ENCODE measurements at regions not wholly inside any gene's neighbourhood (a gene's known extent, or its start where the extent isn't known, plus 50 kb on each side); places are given as distances from the start of the nearest gene placed in this dataset.
"Not testable (repeated sequence)": the region's sequence is repeated elsewhere in the genome, so short reads cannot be mapped to it uniquely, and the experiment has no call there.

DNA sequence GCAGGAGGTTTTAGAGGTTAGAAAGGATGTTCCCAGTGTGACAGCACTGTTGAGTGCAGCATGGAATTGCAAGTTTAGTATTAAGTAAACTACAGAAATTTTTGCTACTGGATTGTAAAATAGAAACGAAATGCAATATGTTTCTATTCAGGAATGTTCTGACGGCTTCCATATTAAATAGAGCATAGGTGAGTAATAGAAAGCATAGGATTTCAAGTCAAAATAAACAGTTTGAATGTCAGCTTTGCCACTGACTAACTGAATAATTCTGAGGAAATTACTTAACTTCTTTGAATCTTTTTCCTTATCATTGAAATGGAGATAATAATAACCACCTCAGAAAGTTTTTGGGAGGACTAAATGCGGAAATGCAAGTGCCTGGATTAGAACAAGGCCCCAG, 331.9 kb upstream of the GK2 start:
- no peak for DNase-seq (ENCODE audit: low spot score in 2 of 2)
- intact Hi-C loops (cut with DNase I; ENCODE audit: low total_unique reads) = no loop called here
- WGBS, 2 donors = 78 to 80% methylated on average over 3 of the region's 3 CpGs
- no peak overlapping the region for H3K4me3 ChIP-seq (ENCODE audit: low read depth, poor library complexity, severe bottlenecking)
- no peak for TF ChIP-seq POLR2A (IDR thresholded peaks at IDR 0.05)
- TF ChIP-seq CTCF (IDR thresholded peaks at IDR 0.05) = no peak

DNA sequence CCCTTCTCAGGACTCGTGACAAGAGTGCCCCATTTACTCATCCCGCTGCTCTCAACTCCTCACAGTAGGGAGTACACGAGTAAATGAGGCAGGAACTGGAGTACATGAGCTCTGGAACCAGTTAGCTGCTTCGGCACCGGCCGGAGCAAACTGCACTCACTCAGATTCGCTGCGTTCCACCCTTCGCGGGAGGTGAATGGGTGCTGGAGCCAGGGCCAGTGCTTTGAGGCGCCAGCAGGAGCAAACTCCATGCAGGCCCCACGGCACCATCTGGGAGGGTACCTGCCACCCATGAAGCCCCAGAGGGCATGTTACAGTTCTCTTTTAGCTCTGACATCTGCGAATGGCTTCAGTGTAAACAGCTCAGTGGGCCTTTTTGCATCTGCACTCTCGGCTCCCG, 315.5 kb upstream of the GK2 start:
- 80 to 83% methylated on average over 15 of the region's 15 CpGs for WGBS, 2 donors
- H3K4me3 ChIP-seq (ENCODE audit: low read depth, poor library complexity, severe bottlenecking) = no peak overlapping the region
- no peak for DNase-seq (ENCODE audit: low spot score in 2 of 2)
- TF ChIP-seq CTCF (IDR thresholded peaks at IDR 0.05) (no peak), POLR2A (IDR thresholded peaks at IDR 0.05) (no peak)
- intact Hi-C loops (cut with DNase I; ENCODE audit: low total_unique reads) = no loop called here

- no peak overlapping the region for H3K4me3 ChIP-seq (ENCODE audit: low read depth, poor library complexity, severe bottlenecking)
- intact Hi-C loops (cut with DNase I; ENCODE audit: low total_unique reads) = no loop called here
- no peak for DNase-seq (ENCODE audit: low spot score in 2 of 2)
- TF ChIP-seq POLR2A (IDR thresholded peaks at IDR 0.05) (no peak), CTCF (IDR thresholded peaks at IDR 0.05) (no peak)
Observed at GRCh38 chr4:79700356-79700755, 292.3 kb upstream of the GK2 start.

GRCh38 chr4:79697444-79697843, 289.4 kb upstream of the GK2 start:
- WGBS, 2 donors = 88 to 93% methylated on average over 4 of the region's 4 CpGs
- TF ChIP-seq CTCF (IDR thresholded peaks at IDR 0.05) (no peak), POLR2A (IDR thresholded peaks at IDR 0.05) (no peak)
- intact Hi-C loops (cut with DNase I; ENCODE audit: low total_unique reads) = no loop called here

GRCh38 chr4:79696534-79696933, 288.5 kb upstream of the GK2 start:
- DNase-seq (ENCODE audit: low spot score in 2 of 2); H3K4me3 ChIP-seq (ENCODE audit: low read depth, poor library complexity, severe bottlenecking); intact Hi-C loops (cut with DNase I; ENCODE audit: low total_unique reads): not testable (repeated sequence)
- whole genome bisulfite sequencing, 2 donors = 82 to 96% methylated on average over 3 of the region's 3 CpGs

More at GRCh38 chr4:79697444-79697843, 289.4 kb upstream of the GK2 start:
- no peak overlapping the region for H3K4me3 ChIP-seq (ENCODE audit: low read depth, poor library complexity, severe bottlenecking)
- DNase-seq (ENCODE audit: low spot score in 2 of 2) = no peak

- H3K4me3 ChIP-seq (ENCODE audit: low read depth, poor library complexity, severe bottlenecking) = no peak overlapping the region
- WGBS, 2 donors = 79% methylated on average over 3 of the region's 3 CpGs
- intact Hi-C loops (cut with DNase I; ENCODE audit: low total_unique reads) = no loop called here
- TF ChIP-seq POLR2A (IDR thresholded peaks at IDR 0.05) (no peak), CTCF (IDR thresholded peaks at IDR 0.05) (no peak)
- no peak for DNase-seq (ENCODE audit: low spot score in 2 of 2)
Observed at GRCh38 chr4:79695848-79696247, 287.8 kb upstream of the GK2 start.
